H1 (cell line): ENCODE measurements at regions not wholly inside any gene's neighbourhood (a gene's known extent, or its start where the extent isn't known, plus 50 kb on each side); places are given as distances from the start of the nearest gene placed in this dataset.
"Not testable (repeated sequence)": the region's sequence is repeated elsewhere in the genome, so short reads cannot be mapped to it uniquely, and the experiment has no call there.

Experiments used
- CTCF ChIP-seq, 3 experiments: IDR thresholded peaks; 1 replicate in 2 of 3; 2 replicates in 1 of 3; pipeline versions ENCODE4 v1.5.1 to v1.6.1; 2011; ENCODE audit warnings: low read length in 3 of 3, mild to moderate bottlenecking in 3 of 3, inconsistent platforms in 2 of 3, low read depth in 1 of 3, moderate library complexity in 1 of 3; ENCODE audit not compliant: insufficient read depth in 1 of 3; ENCODE audit errors: control extremely low read depth in 1 of 3
- EZH2 ChIP-seq: fragments of 200-600 bp; sonication (generic); IDR thresholded peaks from 2 replicates; pipeline ENCODE4 v1.7.1; 2012; ENCODE audit warnings: low read depth, mild to moderate bottlenecking, moderate library complexity, low read length, inconsistent platforms; ENCODE audit not compliant: severe bottlenecking

GRCh38 chr9:22231309-22231708 is 215.3 kb upstream of the DMRTA1 start:
- TF ChIP-seq EZH2; CTCF (IDR thresholded peaks at IDR 0.05; ENCODE audit: control extremely low read depth in 1 of 3, insufficient read depth in 1 of 3, low read depth in 1 of 3, low read length in 3 of 3): not testable (repeated sequence)
